Spleen (tissue), 7 donors: ENCODE measurements at regions not wholly inside any gene's neighbourhood (a gene's known extent, or its start where the extent isn't known, plus 50 kb on each side); places are given as distances from the start of the nearest gene placed in this dataset.

Experiments used
- POLR2A ChIP-seq, 3 donors: fragments of 450-650 bp; IDR thresholded peaks; one replicate each; pipeline ENCODE4 v1.5.1; 2017; ENCODE audit warnings: antibody characterized with exemption in 3 of 3, mild to moderate bottlenecking in 1 of 3
- POLR2AphosphoS5 ChIP-seq, 3 donors: sonication (generic); formaldehyde crosslinking; IDR thresholded peaks; one replicate each; pipeline ENCODE4 v1.5.1; 2017; ENCODE audit warnings: antibody characterized with exemption in 3 of 3
- TF ChIP-seq, protein P1 (sequence below), 11 experiments: fragments of 200-600 bp in 7 of 11; fragments of 450-650 bp in 4 of 11; sonication (generic) in 4 of 11; IDR thresholded peaks in 8 of 11; conservative IDR thresholded peaks in 3 of 11; 1 replicate in 7 of 11; 2 replicates in 4 of 11; pipeline versions ENCODE4 v1.4.0 to v1.8.0; 2016 to 2021; ENCODE audit warnings: antibody characterized with exemption in 11 of 11, inconsistent platforms in 4 of 11, mild to moderate bottlenecking in 1 of 11
- donor health status: DM: no; HTN: no; CAD: no; lungs with moderate emphysema.
- donor health status: DM: no; HTN: no; CAD: no.
- donor health status: DM: no; HTN: no; CAD: no.

DNA sequence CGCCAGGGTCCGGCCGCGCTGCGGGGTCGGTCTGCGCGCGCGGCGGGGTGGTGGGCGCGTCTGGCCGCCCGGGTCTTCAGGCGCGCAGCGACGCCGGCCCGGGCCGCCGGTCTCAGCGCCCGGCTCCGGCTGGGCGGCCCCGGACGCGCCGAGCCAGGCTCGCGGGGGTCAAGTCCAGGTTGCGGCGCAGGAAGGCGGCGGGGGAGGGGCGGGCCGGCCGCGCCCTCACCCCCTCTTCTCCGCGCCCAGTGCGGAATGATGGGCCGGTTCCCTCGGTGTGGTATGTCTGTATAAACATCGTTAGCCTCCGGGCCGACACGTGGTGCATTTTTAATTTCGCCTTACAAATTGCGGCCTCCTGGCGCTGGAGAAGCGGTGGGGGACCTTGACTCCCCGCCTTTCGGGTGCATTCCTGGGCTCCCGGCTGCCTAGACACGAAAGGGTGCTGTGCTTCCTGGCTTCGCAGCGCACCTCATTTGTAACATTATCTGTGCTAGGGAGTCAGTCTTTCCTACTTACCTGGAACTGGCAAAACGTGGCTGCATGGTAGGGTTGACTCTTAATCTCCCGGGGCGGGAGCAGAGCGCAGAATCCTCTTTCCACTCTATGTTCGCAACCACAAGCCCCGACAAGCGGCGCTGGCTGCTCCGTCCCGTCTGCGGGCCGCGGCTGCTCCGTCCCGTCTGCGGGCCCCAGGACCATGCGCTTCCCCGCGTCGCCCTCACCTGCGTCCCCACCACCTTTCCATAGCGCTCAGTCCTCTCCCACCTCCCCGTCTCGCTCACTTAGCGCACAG, 69.0 kb downstream of the CTAGE1 start:
- TF ChIP-seq, protein P1, sequence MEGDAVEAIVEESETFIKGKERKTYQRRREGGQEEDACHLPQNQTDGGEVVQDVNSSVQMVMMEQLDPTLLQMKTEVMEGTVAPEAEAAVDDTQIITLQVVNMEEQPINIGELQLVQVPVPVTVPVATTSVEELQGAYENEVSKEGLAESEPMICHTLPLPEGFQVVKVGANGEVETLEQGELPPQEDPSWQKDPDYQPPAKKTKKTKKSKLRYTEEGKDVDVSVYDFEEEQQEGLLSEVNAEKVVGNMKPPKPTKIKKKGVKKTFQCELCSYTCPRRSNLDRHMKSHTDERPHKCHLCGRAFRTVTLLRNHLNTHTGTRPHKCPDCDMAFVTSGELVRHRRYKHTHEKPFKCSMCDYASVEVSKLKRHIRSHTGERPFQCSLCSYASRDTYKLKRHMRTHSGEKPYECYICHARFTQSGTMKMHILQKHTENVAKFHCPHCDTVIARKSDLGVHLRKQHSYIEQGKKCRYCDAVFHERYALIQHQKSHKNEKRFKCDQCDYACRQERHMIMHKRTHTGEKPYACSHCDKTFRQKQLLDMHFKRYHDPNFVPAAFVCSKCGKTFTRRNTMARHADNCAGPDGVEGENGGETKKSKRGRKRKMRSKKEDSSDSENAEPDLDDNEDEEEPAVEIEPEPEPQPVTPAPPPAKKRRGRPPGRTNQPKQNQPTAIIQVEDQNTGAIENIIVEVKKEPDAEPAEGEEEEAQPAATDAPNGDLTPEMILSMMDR (IDR thresholded peaks at IDR 0.05 in 8 of 11, conservative IDR thresholded peaks at IDR 0.05 in 3 of 11), result no peak
- no peak for TF ChIP-seq POLR2A (IDR thresholded peaks at IDR 0.05)
- TF ChIP-seq POLR2AphosphoS5 (IDR thresholded peaks at IDR 0.05), result peak; percentile 25 to 73 (median 63)
